ENCODE measurements at regions not wholly inside any gene's neighbourhood (a gene's known extent, or its start where the extent isn't known, plus 50 kb on each side); places are given as distances from the start of the nearest gene placed in this dataset.

- no peaks in the 10 kb centered on the region for H3K27me3 ChIP-seq (ENCODE audit: insufficient read depth, poor library complexity, severe bottlenecking)
- ATAC-seq (ENCODE audit: low read depth) (no peak), DNase-seq (ENCODE audit: low spot score) (no peak)
- no peaks in the 10 kb centered on the region for H3K4me1 ChIP-seq (ENCODE audit: insufficient read depth, poor library complexity, severe bottlenecking)
- no peaks in the 10 kb centered on the region for H3K9me3 ChIP-seq (ENCODE audit: severe bottlenecking)
- no peak for TF ChIP-seq CTCF (IDR thresholded peaks at IDR 0.05; ENCODE audit: poor library complexity, severe bottlenecking)
- H3K27ac ChIP-seq (ENCODE audit: poor library complexity, severe bottlenecking), result no peak overlapping the region
- no peak overlapping the region for H3K4me3 ChIP-seq (ENCODE audit: severe bottlenecking)
- H3K36me3 ChIP-seq (ENCODE audit: low read depth), result no peaks in the 10 kb centered on the region
These were observed 480.5 kb upstream of the NOX3 start for GRCh38 chr6:155936127-155936526.

GRCh38 chr6:155916846-155917624 lies 461.4 kb upstream of the NOX3 start:
- ATAC-seq (ENCODE audit: low read depth) (no peak), DNase-seq (ENCODE audit: low spot score) (no peak)
- TF ChIP-seq CTCF (IDR thresholded peaks at IDR 0.05; ENCODE audit: poor library complexity, severe bottlenecking), result no peak
- H3K27ac ChIP-seq (ENCODE audit: poor library complexity, severe bottlenecking), result no peak overlapping the region
- no peaks in the 10 kb centered on the region for H3K36me3 ChIP-seq (ENCODE audit: low read depth)
- H3K27me3 ChIP-seq (ENCODE audit: insufficient read depth, poor library complexity, severe bottlenecking), result no peaks in the 10 kb centered on the region
- no peaks in the 10 kb centered on the region for H3K4me1 ChIP-seq (ENCODE audit: insufficient read depth, poor library complexity, severe bottlenecking)
- H3K4me3 ChIP-seq (ENCODE audit: severe bottlenecking), result no peak overlapping the region
- no peaks in the 10 kb centered on the region for H3K9me3 ChIP-seq (ENCODE audit: severe bottlenecking)

DNA sequence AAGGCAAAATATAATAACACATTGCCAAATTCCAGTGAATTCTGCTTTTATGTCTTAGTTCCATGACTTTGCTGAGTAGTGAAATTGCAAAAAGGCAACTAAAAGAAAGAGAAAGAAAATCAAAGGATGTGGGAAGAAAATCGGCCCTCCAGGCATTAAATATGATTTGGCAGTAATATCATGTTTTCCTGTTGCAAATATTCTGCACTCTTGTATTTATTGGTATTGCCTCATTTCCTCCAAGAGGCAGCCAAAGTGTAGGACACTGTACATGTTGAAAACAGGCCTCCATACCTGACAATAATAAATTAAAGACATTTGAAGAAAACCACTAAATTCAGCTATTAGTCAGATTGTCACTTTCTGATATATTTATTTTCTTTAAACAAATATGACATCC lies 460.0 kb upstream of the NOX3 start:
- no peaks in the 10 kb centered on the region for H3K9me3 ChIP-seq (ENCODE audit: severe bottlenecking)
- no peaks in the 10 kb centered on the region for H3K4me1 ChIP-seq (ENCODE audit: insufficient read depth, poor library complexity, severe bottlenecking)
- H3K4me3 ChIP-seq (ENCODE audit: severe bottlenecking), result no peak overlapping the region
- no peaks in the 10 kb centered on the region for H3K36me3 ChIP-seq (ENCODE audit: low read depth)
- H3K27me3 ChIP-seq (ENCODE audit: insufficient read depth, poor library complexity, severe bottlenecking), result no peaks in the 10 kb centered on the region
- no peak overlapping the region for H3K27ac ChIP-seq (ENCODE audit: poor library complexity, severe bottlenecking)
- TF ChIP-seq CTCF (IDR thresholded peaks at IDR 0.05; ENCODE audit: poor library complexity, severe bottlenecking), result no peak
- ATAC-seq (ENCODE audit: low read depth), result no peak
- no peak for DNase-seq (ENCODE audit: low spot score)

DNA sequence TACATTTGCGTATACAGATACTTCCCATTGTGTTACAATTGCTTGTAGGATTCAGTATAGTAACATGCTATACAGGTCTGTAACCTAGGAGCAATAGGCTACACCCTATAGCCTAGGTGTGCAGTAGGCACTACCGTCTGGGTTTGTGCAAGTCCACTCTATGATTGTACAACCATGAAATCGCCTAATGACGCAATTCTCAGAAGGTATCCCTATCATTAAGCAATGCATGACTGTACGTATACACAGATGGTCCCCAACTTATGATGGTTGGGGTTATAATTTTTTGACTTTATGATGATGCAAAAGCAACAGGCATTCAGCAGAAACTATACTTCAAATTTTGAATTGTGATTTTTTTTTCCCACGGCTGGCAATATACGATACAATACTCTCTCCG lies 458.2 kb upstream of the NOX3 start:
- ATAC-seq (ENCODE audit: low read depth) (no peak), DNase-seq (ENCODE audit: low spot score) (no peak)
- Histone ChIP-seq H3K4me1 (ENCODE audit: insufficient read depth, poor library complexity, severe bottlenecking) (no peaks in the 10 kb centered on the region), H3K4me3 (ENCODE audit: severe bottlenecking) (no peak overlapping the region), H3K9me3 (ENCODE audit: severe bottlenecking) (no peaks in the 10 kb centered on the region), H3K27me3 (ENCODE audit: insufficient read depth, poor library complexity, severe bottlenecking) (no peaks in the 10 kb centered on the region), H3K36me3 (ENCODE audit: low read depth) (no peaks in the 10 kb centered on the region), H3K27ac (ENCODE audit: poor library complexity, severe bottlenecking) (no peak overlapping the region)
- TF ChIP-seq CTCF (IDR thresholded peaks at IDR 0.05; ENCODE audit: poor library complexity, severe bottlenecking), result no peak

DNA sequence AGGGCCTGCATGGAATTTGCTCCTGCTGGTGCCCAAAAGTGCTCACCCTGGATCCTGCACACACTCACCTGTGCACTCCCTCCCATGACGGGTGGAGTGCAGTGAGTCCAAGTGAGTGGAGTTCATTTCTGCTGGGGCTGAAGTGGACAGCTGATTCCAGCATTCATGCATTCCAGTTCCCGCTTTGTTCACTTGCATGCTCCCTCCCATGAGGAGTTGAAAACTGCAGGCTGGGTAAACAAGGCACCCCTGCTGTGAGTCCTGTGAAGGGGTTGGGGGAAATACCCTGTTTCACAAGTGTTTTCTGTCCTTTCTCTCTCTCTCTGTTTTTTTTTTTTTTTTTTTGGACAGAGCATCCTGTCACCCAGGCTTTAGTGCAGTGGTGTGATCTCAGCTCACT lies 454.1 kb upstream of the NOX3 start:
- Histone ChIP-seq H3K4me3 (ENCODE audit: severe bottlenecking) (no peak overlapping the region), H3K4me1 (ENCODE audit: insufficient read depth, poor library complexity, severe bottlenecking) (no peaks in the 10 kb centered on the region), H3K27ac (ENCODE audit: poor library complexity, severe bottlenecking) (no peak overlapping the region), H3K9me3 (ENCODE audit: severe bottlenecking) (no peaks in the 10 kb centered on the region), H3K36me3 (ENCODE audit: low read depth) (no peaks in the 10 kb centered on the region), H3K27me3 (ENCODE audit: insufficient read depth, poor library complexity, severe bottlenecking) (no peaks in the 10 kb centered on the region)
- TF ChIP-seq CTCF (IDR thresholded peaks at IDR 0.05; ENCODE audit: poor library complexity, severe bottlenecking), result no peak
- ATAC-seq (ENCODE audit: low read depth), result no peak
- DNase-seq (ENCODE audit: low spot score), result no peak

All from RWPE2 (cell line).